Suppressor macrophage treated with lipopolysaccharide for 1 hour (primary cell): ENCODE measurements at regions not wholly inside any gene's neighbourhood (a gene's known extent, or its start where the extent isn't known, plus 50 kb on each side); places are given as distances from the start of the nearest gene placed in this dataset.
"Not testable (repeated sequence)": the region's sequence is repeated elsewhere in the genome, so short reads cannot be mapped to it uniquely, and the experiment has no call there.

Source experiments
- DNase-seq, 3 donors: peaks; one replicate each; pipeline ENCODE4 v3.0.0-alpha.2; 2020 to 2022

- DNase-seq, result not testable (repeated sequence)
Observed at GRCh38 chr7:149628361-149629149, 130.9 kb upstream of the ZNF746 start.

GRCh38 chr7:149627911-149628310, 130.3 kb upstream of the ZNF746 start:
- DNase-seq, result no peak

- no peak for DNase-seq
Observed at GRCh38 chr7:149626972-149627371, 129.4 kb upstream of the ZNF746 start.

- DNase-seq, result no peak
Observed at GRCh38 chr7:149625947-149626392, 128.4 kb upstream of the ZNF746 start.

GRCh38 chr7:149625340-149625946, 127.8 kb upstream of the ZNF746 start:
- peak; percentile 63 to 81 (median 73) for DNase-seq

- peak; percentile 97 to 99 (median 98) for DNase-seq
Observed at GRCh38 chr7:149624419-149625339, 127.1 kb upstream of the ZNF746 start.

- DNase-seq, result peak in 1 of 3 donors; percentile 20
Observed at GRCh38 chr7:149624006-149624405, 126.4 kb upstream of the ZNF746 start.

- DNase-seq, result not testable (repeated sequence)
Observed at GRCh38 chr7:149623262-149623997, 125.8 kb upstream of the ZNF746 start.

GRCh38 chr7:149622444-149623210, 125.0 kb upstream of the ZNF746 start:
- peak; percentile 9 to 22 (median 14) for DNase-seq

GRCh38 chr7:149621776-149622175, 124.2 kb upstream of the ZNF746 start:
- DNase-seq, result peak; percentile 9 to 47 (median 27)

GRCh38 chr7:149620961-149621360, 123.4 kb upstream of the ZNF746 start:
- no peak for DNase-seq

- no peak for DNase-seq
Observed at GRCh38 chr7:149616898-149617297, 119.3 kb upstream of the ZNF746 start.

- DNase-seq, result no peak
Observed at GRCh38 chr7:149615690-149616270, 118.2 kb upstream of the ZNF746 start.

- no peak for DNase-seq
Observed at GRCh38 chr7:149610441-149611011, 112.9 kb upstream of the ZNF746 start.

GRCh38 chr7:149608168-149608567, 110.6 kb upstream of the ZNF746 start:
- DNase-seq, result no peak

GRCh38 chr7:149607683-149608082, 110.1 kb upstream of the ZNF746 start:
- DNase-seq, result no peak

- no peak for DNase-seq
Observed at GRCh38 chr7:149606826-149607225, 109.2 kb upstream of the ZNF746 start.

GRCh38 chr7:149605696-149606095, 108.1 kb upstream of the ZNF746 start:
- DNase-seq, result no peak

- DNase-seq, result no peak
Observed at GRCh38 chr7:149604521-149604920, 106.9 kb upstream of the ZNF746 start.

GRCh38 chr7:149600669-149601330, 103.2 kb upstream of the ZNF746 start:
- not testable (repeated sequence) for DNase-seq
